ENCODE measurements at regions not wholly inside any gene's neighbourhood (a gene's known extent, or its start where the extent isn't known, plus 50 kb on each side); places are given as distances from the start of the nearest gene placed in this dataset.

DNA sequence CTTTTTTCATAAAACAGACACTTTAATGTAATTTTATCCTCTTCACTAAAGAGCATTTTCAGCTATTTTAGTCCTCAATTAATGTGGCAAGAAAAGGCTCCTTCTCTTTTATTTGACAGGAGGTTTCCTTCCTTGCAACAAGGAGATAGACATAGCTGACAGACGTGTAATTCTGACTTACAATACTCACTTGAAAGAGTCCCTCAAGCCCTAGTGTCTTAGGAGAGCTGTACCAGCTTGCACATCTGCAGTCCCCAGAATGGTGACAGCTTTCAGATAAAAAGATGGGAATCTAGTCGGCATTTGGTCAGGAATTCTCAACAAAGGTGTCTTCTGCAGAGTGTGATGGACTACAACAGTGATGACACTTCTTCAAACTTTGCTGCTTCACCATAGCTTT lies 603.7 kb upstream of the PTCHD4 start:
- TF ChIP-seq, protein P1, sequence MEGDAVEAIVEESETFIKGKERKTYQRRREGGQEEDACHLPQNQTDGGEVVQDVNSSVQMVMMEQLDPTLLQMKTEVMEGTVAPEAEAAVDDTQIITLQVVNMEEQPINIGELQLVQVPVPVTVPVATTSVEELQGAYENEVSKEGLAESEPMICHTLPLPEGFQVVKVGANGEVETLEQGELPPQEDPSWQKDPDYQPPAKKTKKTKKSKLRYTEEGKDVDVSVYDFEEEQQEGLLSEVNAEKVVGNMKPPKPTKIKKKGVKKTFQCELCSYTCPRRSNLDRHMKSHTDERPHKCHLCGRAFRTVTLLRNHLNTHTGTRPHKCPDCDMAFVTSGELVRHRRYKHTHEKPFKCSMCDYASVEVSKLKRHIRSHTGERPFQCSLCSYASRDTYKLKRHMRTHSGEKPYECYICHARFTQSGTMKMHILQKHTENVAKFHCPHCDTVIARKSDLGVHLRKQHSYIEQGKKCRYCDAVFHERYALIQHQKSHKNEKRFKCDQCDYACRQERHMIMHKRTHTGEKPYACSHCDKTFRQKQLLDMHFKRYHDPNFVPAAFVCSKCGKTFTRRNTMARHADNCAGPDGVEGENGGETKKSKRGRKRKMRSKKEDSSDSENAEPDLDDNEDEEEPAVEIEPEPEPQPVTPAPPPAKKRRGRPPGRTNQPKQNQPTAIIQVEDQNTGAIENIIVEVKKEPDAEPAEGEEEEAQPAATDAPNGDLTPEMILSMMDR (IDR thresholded peaks at IDR 0.05) = no peak
- TF ChIP-seq POLR2A (IDR thresholded peaks at IDR 0.05) (no peak), POLR2AphosphoS5 (IDR thresholded peaks at IDR 0.05) (no peak), EP300 (IDR thresholded peaks at IDR 0.05) (no peak)
